HL-60 (cell line): ENCODE measurements at regions not wholly inside any gene's neighbourhood (a gene's known extent, or its start where the extent isn't known, plus 50 kb on each side); places are given as distances from the start of the nearest gene placed in this dataset.

ENCODE experiments used
- DNase-seq, 2 experiments: peaks; one replicate each; pipeline ENCODE4 v3.0.0-alpha.2; 2010 to 2020; ENCODE audit warnings: low read depth in 1 of 2, low spot score in 1 of 2
- H3K27ac ChIP-seq: fragments of 250-450 bp; sonication (Bioruptor Pico); replicated peaks from 2 replicates; pipeline ENCODE4 v1.5.1; 2020; ENCODE audit warnings: mild to moderate bottlenecking, moderate library complexity
- H3K27me3 ChIP-seq: fragments of 250-450 bp; sonication (Bioruptor Pico); 2 replicates; pipeline ENCODE4 v1.5.1; 2021; ENCODE audit warnings: mild to moderate bottlenecking, moderate library complexity; ENCODE audit not compliant: insufficient read depth, poor library complexity, severe bottlenecking
- H3K4me3 ChIP-seq: replicated peaks from 2 replicates; pipeline ENCODE4 v1.5.1; 2011; ENCODE audit warnings: mild to moderate bottlenecking, control low read depth, low read length; ENCODE audit not compliant: insufficient read depth
- CTCF ChIP-seq: IDR thresholded peaks from one replicate; pipeline ENCODE4 v1.5.1; 2011; ENCODE audit warnings: low read length, control low read depth, inconsistent platforms; ENCODE audit not compliant: insufficient read depth
- GABPA ChIP-seq: IDR thresholded peaks from 2 replicates; pipeline ENCODE4 v1.6.1; 2012; ENCODE audit warnings: low read depth
- POLR2AphosphoS5 ChIP-seq: IDR thresholded peaks from 2 replicates; pipeline ENCODE4 v1.6.1; 2012; ENCODE audit warnings: low read depth
- REST ChIP-seq: IDR thresholded peaks from 2 replicates; pipeline ENCODE4 v1.6.1; 2012; ENCODE audit warnings: low read depth; ENCODE audit not compliant: insufficient replicate concordance
- SPI1 ChIP-seq: IDR thresholded peaks from 2 replicates; pipeline ENCODE4 v1.6.1; 2012; ENCODE audit warnings: low read depth, mild to moderate bottlenecking, borderline replicate concordance

GRCh38 chr17:33403194-33403593 is 110.1 kb upstream of the ASIC2 start:
- DNase-seq = no peak
- no peak overlapping the region for H3K27ac ChIP-seq
- TF ChIP-seq SPI1 = no peak
- no peak for TF ChIP-seq REST
- TF ChIP-seq CTCF = no peak

GRCh38 chr17:33404070-33404819 is 111.2 kb upstream of the ASIC2 start:
- Histone ChIP-seq H3K4me3 (no peak overlapping the region), H3K27ac (no peak overlapping the region), H3K27me3 (no peaks in the 10 kb centered on the region)
- no peak for DNase-seq
- TF ChIP-seq GABPA (no peak), REST (no peak), SPI1 (no peak), CTCF (no peak), POLR2AphosphoS5 (no peak)

More at GRCh38 chr17:33403194-33403593, 110.1 kb upstream of the ASIC2 start:
- Histone ChIP-seq H3K27me3 (no peaks in the 10 kb centered on the region), H3K4me3 (no peak overlapping the region)

GRCh38 chr17:33416131-33416530 is 123.0 kb upstream of the ASIC2 start:
- Histone ChIP-seq H3K4me3 (no peak overlapping the region), H3K27ac (no peak overlapping the region), H3K27me3 (peaks cover 2% of the 10 kb centered on the region)
- DNase-seq = no peak
- TF ChIP-seq REST = no peak
- TF ChIP-seq GABPA = no peak
- peak; percentile 81 for TF ChIP-seq SPI1

- no peak overlapping the region for H3K4me3 ChIP-seq
- TF ChIP-seq GABPA (no peak), SPI1 (no peak), REST (no peak)
- H3K27ac ChIP-seq = no peak overlapping the region
- no peak for DNase-seq
- no peaks in the 10 kb centered on the region for H3K27me3 ChIP-seq
Observed at GRCh38 chr17:33421933-33422332, 128.8 kb upstream of the ASIC2 start.
